K562 (cell line): ENCODE measurements at regions not wholly inside any gene's neighbourhood (a gene's known extent, or its start where the extent isn't known, plus 50 kb on each side); places are given as distances from the start of the nearest gene placed in this dataset.

Experiments used
- JUND ChIP-seq, 2 experiments: IDR thresholded peaks; 2 replicates in 1 of 2; 3 replicates in 1 of 2; pipeline ENCODE4 v1.6.1; 2011; ENCODE audit warnings: borderline replicate concordance in 2 of 2, low read depth in 2 of 2, low read length in 2 of 2, improper control_type of control experiment in 1 of 2, missing biosample characterization in 1 of 2, missing genetic modification characterization in 1 of 2, missing genetic modification reagents in 1 of 2
- KLF16 ChIP-seq: IDR thresholded peaks from 2 replicates; pipeline ENCODE4 v1.6.1; 2016; ENCODE audit warnings: antibody characterized with exemption
- POU5F1 ChIP-seq: fragments of 150-350 bp; IDR thresholded peaks from 2 replicates; pipeline ENCODE4 v1.6.1; 2014; ENCODE audit warnings: borderline replicate concordance, low read length, low read depth, mild to moderate bottlenecking; ENCODE audit not compliant: partially characterized antibody
- SRSF1 ChIP-seq: fragments of 200-400 bp; formaldehyde crosslinking; IDR thresholded peaks from 2 replicates; pipeline ENCODE4 v1.6.1; 2017; ENCODE audit warnings: mild to moderate bottlenecking, low read depth, low read length, moderate library complexity
- TF ChIP-seq, protein P1 (sequence below), 2 experiments: fragments of 450-650 bp; formaldehyde crosslinking in 1 of 2; IDR thresholded peaks; 2 replicates each; pipeline versions ENCODE4 v1.4.0 to v1.6.1; 2014 to 2020; ENCODE audit warnings: mild to moderate bottlenecking in 2 of 2, borderline replicate concordance in 1 of 2, low read depth in 1 of 2

DNA sequence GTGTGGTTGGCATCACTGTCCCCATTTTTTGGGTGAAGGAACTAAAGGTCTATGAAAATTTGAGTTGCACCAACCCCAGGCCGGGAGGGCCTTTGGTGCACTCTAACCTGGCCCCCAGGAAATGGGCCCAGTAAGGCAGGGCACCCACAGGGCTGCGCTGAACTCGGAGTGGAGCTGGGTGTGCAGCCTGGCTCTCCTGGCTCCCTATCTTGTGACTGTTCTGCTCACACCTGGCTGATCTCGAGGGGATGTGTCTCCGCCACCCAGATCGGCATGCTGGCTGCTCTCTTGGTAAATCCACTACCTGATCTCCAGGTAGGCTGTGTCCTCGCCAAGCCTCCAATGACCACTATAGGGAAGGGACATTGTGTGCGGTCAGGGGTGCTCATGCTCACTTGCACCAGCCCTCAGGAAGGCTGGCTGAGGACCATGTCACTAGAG is 259.8 kb downstream of the NSG2 start (continued):
- TF ChIP-seq, protein P1, sequence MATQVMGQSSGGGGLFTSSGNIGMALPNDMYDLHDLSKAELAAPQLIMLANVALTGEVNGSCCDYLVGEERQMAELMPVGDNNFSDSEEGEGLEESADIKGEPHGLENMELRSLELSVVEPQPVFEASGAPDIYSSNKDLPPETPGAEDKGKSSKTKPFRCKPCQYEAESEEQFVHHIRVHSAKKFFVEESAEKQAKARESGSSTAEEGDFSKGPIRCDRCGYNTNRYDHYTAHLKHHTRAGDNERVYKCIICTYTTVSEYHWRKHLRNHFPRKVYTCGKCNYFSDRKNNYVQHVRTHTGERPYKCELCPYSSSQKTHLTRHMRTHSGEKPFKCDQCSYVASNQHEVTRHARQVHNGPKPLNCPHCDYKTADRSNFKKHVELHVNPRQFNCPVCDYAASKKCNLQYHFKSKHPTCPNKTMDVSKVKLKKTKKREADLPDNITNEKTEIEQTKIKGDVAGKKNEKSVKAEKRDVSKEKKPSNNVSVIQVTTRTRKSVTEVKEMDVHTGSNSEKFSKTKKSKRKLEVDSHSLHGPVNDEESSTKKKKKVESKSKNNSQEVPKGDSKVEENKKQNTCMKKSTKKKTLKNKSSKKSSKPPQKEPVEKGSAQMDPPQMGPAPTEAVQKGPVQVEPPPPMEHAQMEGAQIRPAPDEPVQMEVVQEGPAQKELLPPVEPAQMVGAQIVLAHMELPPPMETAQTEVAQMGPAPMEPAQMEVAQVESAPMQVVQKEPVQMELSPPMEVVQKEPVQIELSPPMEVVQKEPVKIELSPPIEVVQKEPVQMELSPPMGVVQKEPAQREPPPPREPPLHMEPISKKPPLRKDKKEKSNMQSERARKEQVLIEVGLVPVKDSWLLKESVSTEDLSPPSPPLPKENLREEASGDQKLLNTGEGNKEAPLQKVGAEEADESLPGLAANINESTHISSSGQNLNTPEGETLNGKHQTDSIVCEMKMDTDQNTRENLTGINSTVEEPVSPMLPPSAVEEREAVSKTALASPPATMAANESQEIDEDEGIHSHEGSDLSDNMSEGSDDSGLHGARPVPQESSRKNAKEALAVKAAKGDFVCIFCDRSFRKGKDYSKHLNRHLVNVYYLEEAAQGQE (IDR thresholded peaks at IDR 0.05; ENCODE audit: borderline replicate concordance) = no peak
- TF ChIP-seq, protein P1 (CRISPR knock-in tag; IDR thresholded peaks at IDR 0.05; ENCODE audit: low read depth) = no peak
- TF ChIP-seq JUND (IDR thresholded peaks at IDR 0.05; ENCODE audit: borderline replicate concordance, low read depth, low read length) (no peak), JUND (tag; IDR thresholded peaks at IDR 0.05; ENCODE audit: borderline replicate concordance, low read depth, low read length) (no peak), KLF16 (no peak), POU5F1 (no peak), SRSF1 (no peak)
